HepG2 (cell line): ENCODE measurements at regions not wholly inside any gene's neighbourhood (a gene's known extent, or its start where the extent isn't known, plus 50 kb on each side); places are given as distances from the start of the nearest gene placed in this dataset.

Source experiments
- ATAC-seq: fragments of 200-7000 bp; cut with Tn5 transposase; 3 replicates; pipeline ENCODE4 v1.9.1; 2020; ENCODE audit warnings: mild to moderate bottlenecking, moderate library complexity
- BruUV-seq: library from RNA; stranded (reverse); fragments of 400-500 nt; replicated peaks from 2 replicates; lab custom pipeline; 2021; lab: Mats Ljungman, UMichigan
- CTCF ChIA-PET: fragments of 300-600 bp; formaldehyde crosslinking; extraction: SDS; loops from one replicate; lab custom pipeline; 2021; ENCODE audit warnings: low total read pairs, inconsistent platforms, low intra/inter-chr PET ratio; lab: Yijun Ruan, JAX
- POLR2A ChIA-PET: fragments of 350-600 bp; sonication (Branson Sonifier 250); formaldehyde crosslinking; loops from one replicate; lab custom pipeline; 2020; ENCODE audit warnings: antibody characterized with exemption, inconsistent platforms; lab: Yijun Ruan, JAX
- DNase-seq: peaks from one replicate; pipeline ENCODE4 v3.0.0-alpha.2; 2015; ENCODE audit warnings: low spot score
- FAIRE-seq: peaks from 3 replicates; lab custom pipeline; 2011; peaks lifted over from hg19 to GRCh38; lab: Jason Lieb, UNC
- H2AFZ ChIP-seq: one replicate; pipeline ENCODE4 v1.6.1; 2011; ENCODE audit warnings: low read length, inconsistent platforms
- H3K27ac ChIP-seq: fragments of 300-600 bp; 3 replicates; pipeline ENCODE4 v1.8.0; 2011; ENCODE audit warnings: mixed run types, mild to moderate bottlenecking, mixed read lengths, low read length, inconsistent platforms; ENCODE audit not compliant: insufficient read depth; ENCODE audit errors: extremely low read length
- H3K27me3 ChIP-seq, 2 experiments: fragments of 200-600 bp in 1 of 2; 2 replicates in 1 of 2; 3 replicates in 1 of 2; pipeline versions ENCODE4 v1.6.0 to v1.8.0; 2011; ENCODE audit warnings: low read length in 2 of 2, mild to moderate bottlenecking in 2 of 2, moderate library complexity in 2 of 2, inconsistent platforms in 1 of 2; ENCODE audit not compliant: insufficient read depth in 2 of 2, control insufficient read depth in 1 of 2
- H3K36me3 ChIP-seq, 2 experiments: fragments of 200-600 bp in 1 of 2; replicated peaks in 1 of 2; 2 replicates in 1 of 2; 3 replicates in 1 of 2; pipeline versions ENCODE4 v1.5.1 to v1.8.0; 2011; ENCODE audit warnings: low read length in 2 of 2, inconsistent platforms in 1 of 2; ENCODE audit not compliant: insufficient read depth in 2 of 2, control insufficient read depth in 1 of 2
- H3K4me1 ChIP-seq: 2 replicates; pipeline ENCODE4 v1.5.1; 2012; ENCODE audit warnings: low read length, inconsistent platforms; ENCODE audit not compliant: insufficient read depth
- H3K4me2 ChIP-seq: 2 replicates; pipeline ENCODE4 v1.6.0; 2011; ENCODE audit warnings: low read depth, low read length, inconsistent platforms
- H3K4me3 ChIP-seq, 3 experiments: fragments of 200-600 bp in 1 of 3; sonication (generic), shearing (Covaris generic) in 1 of 3; replicated peaks in 1 of 3; 2 replicates each; pipeline ENCODE4 v1.5.1; 2011 to 2016; ENCODE audit warnings: low read length in 3 of 3, inconsistent platforms in 2 of 3, low read depth in 2 of 3, mild to moderate bottlenecking in 2 of 3, control low read depth in 1 of 3, mixed read lengths in 1 of 3; ENCODE audit not compliant: insufficient read depth in 1 of 3
- H3K79me2 ChIP-seq: one replicate; pipeline ENCODE4 v1.6.1; 2011; ENCODE audit warnings: low read length, inconsistent platforms; ENCODE audit not compliant: insufficient read depth
- H3K9ac ChIP-seq: 2 replicates; pipeline ENCODE4 v1.6.0; 2011; ENCODE audit warnings: mild to moderate bottlenecking, low read depth, low read length, inconsistent platforms; ENCODE audit not compliant: insufficient read depth
- H3K9me3 ChIP-seq: 2 replicates; pipeline ENCODE4 v1.5.1; 2012; ENCODE audit warnings: mild to moderate bottlenecking, low read length
- H4K20me1 ChIP-seq: 2 replicates; pipeline ENCODE4 v1.6.0; 2011; ENCODE audit warnings: inconsistent platforms, mild to moderate bottlenecking, low read length, moderate library complexity; ENCODE audit not compliant: insufficient read depth
- ONECUT2 ChIP-seq: sonication (generic); formaldehyde crosslinking; IDR thresholded peaks from 2 replicates; pipeline ENCODE4 v1.4.0; 2020; ENCODE audit warnings: missing genetic modification reagents
- ZNF225 ChIP-seq: sonication (generic); formaldehyde crosslinking; IDR thresholded peaks from 2 replicates; pipeline ENCODE4 v1.4.0; 2020; ENCODE audit warnings: mild to moderate bottlenecking, missing genetic modification reagents
- WGBS: methylation state at CpG from one replicate; pipeline ENCODE4 v1.1.6; 2017; ENCODE audit warnings: low lambda C conversion rate; 5-methylcytosine and 5-hydroxymethylcytosine counted together
- in situ Hi-C: cut with HindIII; loops from 2 replicates; pipeline ENCODE4 v1.10.0; 2017; ENCODE audit warnings: low pct_unique_long_range_greater_than_20kb; ENCODE audit not compliant: extremely low pct_ligation_motif_present
- intact Hi-C: fragments of 100-400 bp; cut with micrococcal nuclease; formaldehyde crosslinking; loops from one replicate; pipeline ENCODE4 v1.10.0; 2022; ENCODE audit not compliant: unreplicated experiment
- TF ChIP-seq, protein P1 (sequence below): sonication (generic); formaldehyde crosslinking; IDR thresholded peaks from 2 replicates; pipeline ENCODE4 v1.4.0; 2020; ENCODE audit warnings: missing genetic modification reagents
- TF ChIP-seq, protein P2 (sequence below): sonication (generic); formaldehyde crosslinking; IDR thresholded peaks from 2 replicates; pipeline ENCODE4 v1.4.0; 2020; ENCODE audit warnings: missing genetic modification reagents
- TF ChIP-seq, protein P3 (sequence below), 2 experiments: fragments of 450-650 bp in 1 of 2; sonication (generic) in 1 of 2; formaldehyde crosslinking in 1 of 2; IDR thresholded peaks; 2 replicates each; pipeline versions ENCODE4 v1.6.1 to v1.8.0; 2016 to 2022; ENCODE audit warnings: antibody characterized with exemption in 1 of 2, mild to moderate bottlenecking in 1 of 2, missing genetic modification reagents in 1 of 2

DNA sequence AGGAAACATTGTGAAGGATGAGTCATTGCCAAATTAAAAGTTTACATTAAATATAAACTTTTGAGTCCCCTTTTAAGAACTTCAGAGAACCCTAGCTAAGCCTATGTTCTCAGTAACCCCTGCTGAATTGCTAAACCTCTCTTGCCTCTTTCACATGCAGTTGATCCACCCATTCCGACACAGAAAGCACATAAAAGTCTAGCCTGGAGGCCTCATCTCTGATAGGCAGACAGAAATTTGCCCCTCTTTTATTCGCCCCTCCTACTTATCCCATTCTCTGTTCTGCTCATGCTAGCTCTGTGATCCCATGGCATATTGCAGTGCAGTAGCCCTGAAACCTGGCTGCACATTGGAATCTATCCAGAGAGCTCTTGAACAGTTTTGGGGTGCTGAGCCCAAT, 58.2 kb upstream of the PDE3B start (continued):
- TF ChIP-seq, protein P1, sequence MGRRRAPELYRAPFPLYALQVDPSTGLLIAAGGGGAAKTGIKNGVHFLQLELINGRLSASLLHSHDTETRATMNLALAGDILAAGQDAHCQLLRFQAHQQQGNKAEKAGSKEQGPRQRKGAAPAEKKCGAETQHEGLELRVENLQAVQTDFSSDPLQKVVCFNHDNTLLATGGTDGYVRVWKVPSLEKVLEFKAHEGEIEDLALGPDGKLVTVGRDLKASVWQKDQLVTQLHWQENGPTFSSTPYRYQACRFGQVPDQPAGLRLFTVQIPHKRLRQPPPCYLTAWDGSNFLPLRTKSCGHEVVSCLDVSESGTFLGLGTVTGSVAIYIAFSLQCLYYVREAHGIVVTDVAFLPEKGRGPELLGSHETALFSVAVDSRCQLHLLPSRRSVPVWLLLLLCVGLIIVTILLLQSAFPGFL (CRISPR knock-in tag), result no peak
- TF ChIP-seq ONECUT2 (CRISPR knock-in tag), result no peak
- TF ChIP-seq, protein P2, sequence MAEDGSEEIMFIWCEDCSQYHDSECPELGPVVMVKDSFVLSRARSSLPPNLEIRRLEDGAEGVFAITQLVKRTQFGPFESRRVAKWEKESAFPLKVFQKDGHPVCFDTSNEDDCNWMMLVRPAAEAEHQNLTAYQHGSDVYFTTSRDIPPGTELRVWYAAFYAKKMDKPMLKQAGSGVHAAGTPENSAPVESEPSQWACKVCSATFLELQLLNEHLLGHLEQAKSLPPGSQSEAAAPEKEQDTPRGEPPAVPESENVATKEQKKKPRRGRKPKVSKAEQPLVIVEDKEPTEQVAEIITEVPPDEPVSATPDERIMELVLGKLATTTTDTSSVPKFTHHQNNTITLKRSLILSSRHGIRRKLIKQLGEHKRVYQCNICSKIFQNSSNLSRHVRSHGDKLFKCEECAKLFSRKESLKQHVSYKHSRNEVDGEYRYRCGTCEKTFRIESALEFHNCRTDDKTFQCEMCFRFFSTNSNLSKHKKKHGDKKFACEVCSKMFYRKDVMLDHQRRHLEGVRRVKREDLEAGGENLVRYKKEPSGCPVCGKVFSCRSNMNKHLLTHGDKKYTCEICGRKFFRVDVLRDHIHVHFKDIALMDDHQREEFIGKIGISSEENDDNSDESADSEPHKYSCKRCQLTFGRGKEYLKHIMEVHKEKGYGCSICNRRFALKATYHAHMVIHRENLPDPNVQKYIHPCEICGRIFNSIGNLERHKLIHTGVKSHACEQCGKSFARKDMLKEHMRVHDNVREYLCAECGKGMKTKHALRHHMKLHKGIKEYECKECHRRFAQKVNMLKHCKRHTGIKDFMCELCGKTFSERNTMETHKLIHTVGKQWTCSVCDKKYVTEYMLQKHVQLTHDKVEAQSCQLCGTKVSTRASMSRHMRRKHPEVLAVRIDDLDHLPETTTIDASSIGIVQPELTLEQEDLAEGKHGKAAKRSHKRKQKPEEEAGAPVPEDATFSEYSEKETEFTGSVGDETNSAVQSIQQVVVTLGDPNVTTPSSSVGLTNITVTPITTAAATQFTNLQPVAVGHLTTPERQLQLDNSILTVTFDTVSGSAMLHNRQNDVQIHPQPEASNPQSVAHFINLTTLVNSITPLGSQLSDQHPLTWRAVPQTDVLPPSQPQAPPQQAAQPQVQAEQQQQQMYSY (CRISPR knock-in tag), result no peak

DNA sequence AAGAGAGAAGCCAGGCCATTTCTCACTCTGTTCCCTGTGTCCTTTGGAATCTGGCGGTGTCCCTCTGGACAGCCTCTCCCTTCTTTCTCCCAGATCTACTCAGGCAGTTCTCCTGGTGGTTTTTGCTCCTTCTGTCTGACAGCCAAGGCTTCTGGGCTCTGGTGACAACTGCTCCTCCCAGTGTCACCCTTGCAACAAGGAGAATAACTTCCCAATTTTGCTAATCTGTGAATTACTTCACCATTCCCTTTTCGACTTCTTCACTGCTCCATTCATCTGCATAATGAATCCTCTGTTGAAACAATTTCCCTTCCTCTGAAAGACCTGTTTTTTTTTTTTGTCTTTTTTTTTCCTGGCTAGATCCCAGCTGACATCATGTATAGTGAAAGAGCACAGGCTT, 56.3 kb upstream of the PDE3B start:
- ChIA-PET POLR2A (no interaction called here), CTCF (interaction anchor here (0.6 kb wide), 1 partner anchor 1073 kb away, joined by 3 read pairs; no protein-coding TSS in a partner anchor)
- Histone ChIP-seq H3K4me1 (peaks cover 35% of the 10 kb centered on the region), H3K9me3 (no peaks in the 10 kb centered on the region), H3K79me2 (no peaks in the 10 kb centered on the region), H4K20me1 (no peaks in the 10 kb centered on the region), H2AFZ (no peak overlapping the region), H3K36me3 (no peaks in the 10 kb centered on the region), H3K4me2 (no peak overlapping the region), H3K9ac (no peak overlapping the region), H3K27ac (no peak overlapping the region), H3K4me3 (no peak overlapping the region), H3K27me3 (no peaks in the 10 kb centered on the region)
- FAIRE-seq, result no peak
- 97% methylated on average over 2 of the region's 2 CpGs for WGBS
- TF ChIP-seq, protein P3, sequence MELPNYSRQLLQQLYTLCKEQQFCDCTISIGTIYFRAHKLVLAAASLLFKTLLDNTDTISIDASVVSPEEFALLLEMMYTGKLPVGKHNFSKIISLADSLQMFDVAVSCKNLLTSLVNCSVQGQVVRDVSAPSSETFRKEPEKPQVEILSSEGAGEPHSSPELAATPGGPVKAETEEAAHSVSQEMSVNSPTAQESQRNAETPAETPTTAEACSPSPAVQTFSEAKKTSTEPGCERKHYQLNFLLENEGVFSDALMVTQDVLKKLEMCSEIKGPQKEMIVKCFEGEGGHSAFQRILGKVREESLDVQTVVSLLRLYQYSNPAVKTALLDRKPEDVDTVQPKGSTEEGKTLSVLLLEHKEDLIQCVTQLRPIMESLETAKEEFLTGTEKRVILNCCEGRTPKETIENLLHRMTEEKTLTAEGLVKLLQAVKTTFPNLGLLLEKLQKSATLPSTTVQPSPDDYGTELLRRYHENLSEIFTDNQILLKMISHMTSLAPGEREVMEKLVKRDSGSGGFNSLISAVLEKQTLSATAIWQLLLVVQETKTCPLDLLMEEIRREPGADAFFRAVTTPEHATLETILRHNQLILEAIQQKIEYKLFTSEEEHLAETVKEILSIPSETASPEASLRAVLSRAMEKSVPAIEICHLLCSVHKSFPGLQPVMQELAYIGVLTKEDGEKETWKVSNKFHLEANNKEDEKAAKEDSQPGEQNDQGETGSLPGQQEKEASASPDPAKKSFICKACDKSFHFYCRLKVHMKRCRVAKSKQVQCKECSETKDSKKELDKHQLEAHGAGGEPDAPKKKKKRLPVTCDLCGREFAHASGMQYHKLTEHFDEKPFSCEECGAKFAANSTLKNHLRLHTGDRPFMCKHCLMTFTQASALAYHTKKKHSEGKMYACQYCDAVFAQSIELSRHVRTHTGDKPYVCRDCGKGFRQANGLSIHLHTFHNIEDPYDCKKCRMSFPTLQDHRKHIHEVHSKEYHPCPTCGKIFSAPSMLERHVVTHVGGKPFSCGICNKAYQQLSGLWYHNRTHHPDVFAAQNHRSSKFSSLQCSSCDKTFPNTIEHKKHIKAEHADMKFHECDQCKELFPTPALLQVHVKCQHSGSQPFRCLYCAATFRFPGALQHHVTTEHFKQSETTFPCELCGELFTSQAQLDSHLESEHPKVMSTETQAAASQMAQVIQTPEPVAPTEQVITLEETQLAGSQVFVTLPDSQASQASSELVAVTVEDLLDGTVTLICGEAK (IDR thresholded peaks at IDR 0.05), result no peak
- TF ChIP-seq, protein P3 (CRISPR knock-in tag; IDR thresholded peaks at IDR 0.05), result no peak
- TF ChIP-seq ZNF225 (CRISPR knock-in tag), result no peak
- no peak for DNase-seq
- ATAC-seq, result no peak
- no TSS peak for BruUV-seq
- intact Hi-C loops, result no loop called here
- in situ Hi-C loops, result no loop called here
